Fibroblast of skin of scalp (primary cell): ENCODE measurements at regions not wholly inside any gene's neighbourhood (a gene's known extent, or its start where the extent isn't known, plus 50 kb on each side); places are given as distances from the start of the nearest gene placed in this dataset.
A peak's percentile ranks its signal among the peaks of the same experiment; 100 is the strongest.
"Not testable (repeated sequence)": the region's sequence is repeated elsewhere in the genome, so short reads cannot be mapped to it uniquely, and the experiment has no call there.

Experiments
- DNase-seq: peaks from one replicate; pipeline ENCODE4 v3.0.0-alpha.2; 2013

DNA sequence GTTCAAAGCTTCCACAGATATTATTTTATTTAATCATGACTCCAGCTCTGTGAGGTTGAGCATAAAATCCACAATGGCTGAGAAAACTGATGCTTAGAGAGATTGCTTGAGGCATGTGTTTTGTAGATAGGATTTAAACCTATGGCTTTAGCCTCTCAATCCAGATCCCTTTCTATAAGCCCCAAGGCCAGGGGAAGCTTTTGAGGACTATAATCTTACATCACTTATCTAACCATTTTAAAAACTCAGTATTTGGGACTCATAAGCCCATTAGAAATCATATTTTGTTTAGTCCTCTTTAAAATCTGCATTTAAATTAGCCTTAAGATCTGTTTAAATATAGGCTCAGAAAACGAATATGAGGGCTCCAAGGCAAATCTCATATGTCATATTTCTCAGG is 135.4 kb upstream of the SERPINE2 start:
- DNase-seq: no peak

DNA sequence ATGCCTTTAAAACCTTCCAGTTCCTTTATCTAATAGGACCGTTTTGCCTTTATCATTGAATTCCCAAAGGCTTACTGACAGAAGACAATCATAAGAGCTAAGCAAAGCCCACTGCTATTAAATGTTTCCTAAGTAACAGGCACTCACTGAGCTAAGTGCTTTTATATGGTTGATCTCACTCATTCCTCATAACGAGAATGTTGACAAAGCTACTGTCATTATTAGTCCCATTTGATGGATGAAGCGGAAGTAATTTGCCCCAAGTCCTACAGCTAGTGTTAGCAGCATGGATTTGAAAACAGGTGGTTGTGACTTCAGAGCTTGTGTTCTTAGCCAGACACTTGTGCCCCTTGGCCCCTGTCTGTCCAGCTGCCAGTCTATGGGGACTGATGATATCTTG is 134.8 kb upstream of the SERPINE2 start:
- no peak for DNase-seq

DNA sequence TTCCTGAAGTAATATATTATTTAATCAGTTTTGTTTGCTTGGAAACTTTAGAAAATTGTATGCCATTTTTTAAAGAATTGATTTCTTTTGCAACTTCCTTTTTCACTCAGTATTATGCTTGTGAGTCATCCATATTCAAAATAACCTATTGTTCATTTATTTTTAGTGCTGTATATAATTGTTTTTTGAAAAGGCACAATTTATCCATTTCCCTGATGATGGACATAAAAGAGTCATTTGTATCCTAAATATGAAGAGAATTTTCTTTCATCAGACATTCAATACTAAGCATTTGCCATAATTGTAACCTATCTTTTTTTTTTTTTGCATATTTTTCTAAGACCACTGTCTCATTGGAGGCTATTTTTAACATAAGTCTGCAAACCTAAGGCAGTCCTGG is 134.1 kb upstream of the SERPINE2 start:
- DNase-seq: no peak

- no peak for DNase-seq
These were observed 132.1 kb upstream of the SERPINE2 start for GRCh38 chr2:224171226-224171625.

DNA sequence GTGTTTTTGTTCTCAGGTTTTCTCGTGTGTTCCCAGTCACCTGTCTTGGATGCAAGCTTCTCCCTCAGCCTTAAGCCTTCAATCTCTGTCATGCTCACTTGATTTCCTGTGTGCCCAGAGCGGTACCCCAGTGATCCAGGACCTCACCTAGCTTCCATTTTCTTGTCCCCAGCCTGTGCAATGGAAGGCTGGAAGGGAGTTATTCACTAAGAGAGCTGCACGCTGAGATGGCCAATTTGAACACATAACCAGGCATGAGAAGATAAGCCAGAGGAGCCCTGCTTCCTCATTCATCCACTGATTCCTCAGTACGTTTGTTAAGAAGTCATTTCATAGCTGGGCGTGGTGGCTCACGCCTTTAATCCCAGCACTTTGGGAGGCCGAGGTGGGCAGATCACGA is 130.8 kb upstream of the SERPINE2 start:
- no peak for DNase-seq

GRCh38 chr2:224167781-224168180 is 128.7 kb upstream of the SERPINE2 start:
- DNase-seq: not testable (repeated sequence)

DNA sequence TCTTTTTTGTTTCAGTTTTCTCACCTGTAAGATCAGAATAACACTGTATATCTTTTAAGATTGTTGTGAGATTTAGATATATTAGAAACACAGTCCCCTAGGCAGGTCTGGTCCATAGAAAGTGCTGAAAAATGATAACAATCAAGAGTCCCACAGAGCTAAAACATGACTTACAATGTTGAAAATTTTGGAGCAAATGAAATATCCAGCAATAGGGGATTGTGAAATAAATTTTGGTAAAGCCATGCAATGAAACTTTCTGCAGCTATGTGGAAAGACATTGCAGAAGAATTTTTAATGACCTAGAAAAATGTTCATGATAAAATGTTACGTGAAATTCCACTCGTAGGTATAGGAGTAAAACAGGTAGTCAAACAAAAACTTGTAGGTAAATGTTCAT is 127.6 kb upstream of the SERPINE2 start:
- DNase-seq: no peak

- DNase-seq: peak; percentile 64
These were observed 126.8 kb upstream of the SERPINE2 start for GRCh38 chr2:224165901-224166319.

DNA sequence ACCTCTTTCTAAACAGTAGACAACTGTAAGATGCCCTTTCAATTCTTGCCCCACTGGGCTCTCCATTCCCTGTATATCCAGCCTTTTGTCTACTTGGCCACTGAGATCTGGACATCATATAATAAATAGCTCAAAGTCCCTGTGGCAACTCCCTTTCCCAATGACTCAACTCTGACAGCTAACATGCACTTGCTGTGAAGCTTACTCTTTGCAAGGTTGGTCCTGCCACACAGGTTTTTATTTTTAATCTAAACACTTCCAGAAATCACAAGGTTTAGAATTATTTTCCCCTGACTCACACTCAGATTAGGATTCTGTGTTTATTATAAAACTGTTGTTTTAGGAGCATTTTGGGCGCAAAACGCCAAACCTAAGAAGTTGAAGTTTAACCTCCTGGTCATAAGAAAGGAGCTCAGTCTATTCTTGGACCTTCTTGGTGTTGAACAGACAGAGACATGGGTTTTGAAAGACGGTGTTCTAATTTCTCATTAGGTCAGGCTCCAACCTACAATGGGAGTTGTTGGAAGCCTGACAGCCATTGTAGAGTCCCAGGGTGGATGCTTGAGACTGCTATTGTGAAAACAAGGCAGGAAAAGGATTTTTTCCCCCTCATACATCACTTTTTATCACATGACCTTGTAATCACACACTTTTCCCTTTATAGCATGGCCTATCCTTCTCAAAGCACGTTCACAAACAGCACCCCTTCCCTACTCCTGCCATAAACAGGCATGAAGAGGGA is 124.7 kb upstream of the SERPINE2 start:
- DNase-seq: peak; percentile 27

DNA sequence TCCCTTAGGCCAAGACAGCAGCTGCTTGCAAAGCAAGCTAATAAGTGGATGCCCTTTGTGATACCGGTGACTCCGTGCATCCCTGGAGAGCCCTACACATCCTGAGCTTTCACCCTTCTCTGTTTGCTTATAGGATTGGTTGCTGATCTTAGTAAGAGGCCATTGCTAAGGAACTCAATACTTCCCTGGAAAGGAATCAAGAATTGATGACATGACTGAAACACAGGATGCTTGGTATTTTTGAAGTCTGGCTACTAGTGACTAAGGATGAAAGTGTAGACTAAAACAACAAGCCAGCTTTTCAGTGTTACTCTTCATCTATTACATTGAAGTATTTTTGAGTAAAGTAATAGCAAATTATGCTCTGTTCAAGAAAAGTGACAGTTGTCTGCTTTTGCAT is 123.0 kb upstream of the SERPINE2 start:
- peak; percentile 88 for DNase-seq

DNA sequence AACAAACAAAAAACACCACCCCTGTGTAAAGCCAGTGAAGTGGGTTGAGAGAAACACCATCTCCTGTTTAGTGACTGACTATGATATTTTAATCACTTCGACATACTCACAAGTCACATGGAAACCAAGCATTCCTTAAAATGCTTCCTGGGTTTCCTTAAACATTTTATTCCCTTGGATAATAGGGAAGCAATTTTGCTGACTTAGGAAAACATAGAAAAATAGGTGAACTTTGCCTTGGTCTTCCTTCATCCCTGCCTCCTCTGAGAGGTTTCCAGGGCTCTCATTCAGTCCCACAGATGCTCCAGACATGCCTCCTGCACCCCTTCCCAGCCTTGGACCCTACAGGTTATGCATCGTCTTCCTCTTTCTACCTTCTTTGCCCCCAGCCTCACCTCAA is 122.6 kb upstream of the SERPINE2 start:
- DNase-seq: no peak

GRCh38 chr2:224160917-224161316 is 121.8 kb upstream of the SERPINE2 start:
- DNase-seq: peak; percentile 51

- no peak for DNase-seq
These were observed 120.4 kb upstream of the SERPINE2 start for GRCh38 chr2:224159345-224159928.

- DNase-seq: no peak
These were observed 119.7 kb upstream of the SERPINE2 start for GRCh38 chr2:224158831-224159230.

DNA sequence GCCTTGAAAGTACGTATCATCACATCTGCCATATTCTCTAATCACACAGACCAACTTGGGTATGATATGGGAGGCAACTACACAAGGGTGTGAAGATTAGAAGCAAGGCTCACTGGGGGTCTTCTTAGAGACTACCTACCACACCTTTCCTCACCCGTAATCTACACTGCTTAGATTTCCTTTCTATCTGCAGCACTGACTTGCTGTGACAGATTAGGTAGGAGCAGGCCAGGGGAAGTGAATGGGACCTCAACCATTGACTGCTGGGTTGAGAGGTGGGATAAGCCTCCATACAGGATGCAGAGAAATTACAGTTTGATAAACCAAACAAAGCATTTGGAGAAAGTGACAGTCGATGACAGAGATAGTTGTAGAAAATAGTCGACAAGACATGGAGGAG is 119.0 kb upstream of the SERPINE2 start:
- no peak for DNase-seq

DNA sequence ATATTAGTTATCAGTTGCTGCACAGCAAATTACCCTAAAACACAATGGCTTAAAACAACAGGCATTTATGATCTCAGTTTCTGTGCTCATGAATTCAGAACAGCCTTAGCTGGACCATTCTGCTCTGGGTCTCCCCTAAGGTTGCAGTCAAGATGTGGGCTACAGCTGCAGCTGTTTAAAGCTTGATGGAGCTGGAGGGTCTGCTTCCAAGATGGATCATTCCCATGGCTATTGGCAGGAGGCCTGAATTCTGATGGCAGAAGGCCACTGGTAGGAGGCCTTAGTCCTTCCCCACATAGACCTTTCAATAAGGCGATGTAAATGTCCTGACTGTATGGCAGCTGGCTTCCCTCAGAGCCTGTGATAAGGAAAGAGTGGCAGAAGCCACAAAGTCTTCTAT is 118.6 kb upstream of the SERPINE2 start:
- DNase-seq: no peak

GRCh38 chr2:224156436-224156835 is 117.3 kb upstream of the SERPINE2 start:
- DNase-seq: no peak

- peak; percentile 57 for DNase-seq
These were observed 116.8 kb upstream of the SERPINE2 start for GRCh38 chr2:224155896-224156295.

DNA sequence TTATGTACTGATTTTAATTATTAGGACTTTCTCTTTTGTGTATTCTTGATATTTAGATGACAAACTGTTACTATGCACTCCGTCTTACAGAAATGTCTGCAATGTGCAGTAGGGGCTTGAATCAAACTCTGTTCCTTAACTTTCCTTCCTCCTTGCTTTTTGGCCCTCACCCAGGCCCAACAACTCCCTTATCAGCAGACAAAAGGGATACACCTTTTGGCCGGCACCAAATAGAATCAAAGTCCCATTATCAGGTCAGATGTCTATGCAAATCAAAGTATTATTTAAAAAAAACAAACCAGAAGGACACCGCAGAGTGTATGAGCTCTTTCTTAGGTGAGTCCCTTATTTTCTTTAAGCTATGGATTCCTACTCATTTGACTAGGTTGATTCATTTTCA is 116.3 kb upstream of the SERPINE2 start:
- DNase-seq: no peak

- DNase-seq: no peak
These were observed 112.7 kb upstream of the SERPINE2 start for GRCh38 chr2:224151680-224152310.

GRCh38 chr2:224151161-224151560 is 112.1 kb upstream of the SERPINE2 start:
- DNase-seq: no peak

GRCh38 chr2:224148058-224148457 is 109.0 kb upstream of the SERPINE2 start:
- DNase-seq: not testable (repeated sequence)

- no peak for DNase-seq
These were observed 108.1 kb upstream of the SERPINE2 start for GRCh38 chr2:224147174-224147573.
